ENCODE measurements at regions not wholly inside any gene's neighbourhood (a gene's known extent, or its start where the extent isn't known, plus 50 kb on each side); places are given as distances from the start of the nearest gene placed in this dataset.
A peak's percentile ranks its signal among the peaks of the same experiment; 100 is the strongest.

DNA sequence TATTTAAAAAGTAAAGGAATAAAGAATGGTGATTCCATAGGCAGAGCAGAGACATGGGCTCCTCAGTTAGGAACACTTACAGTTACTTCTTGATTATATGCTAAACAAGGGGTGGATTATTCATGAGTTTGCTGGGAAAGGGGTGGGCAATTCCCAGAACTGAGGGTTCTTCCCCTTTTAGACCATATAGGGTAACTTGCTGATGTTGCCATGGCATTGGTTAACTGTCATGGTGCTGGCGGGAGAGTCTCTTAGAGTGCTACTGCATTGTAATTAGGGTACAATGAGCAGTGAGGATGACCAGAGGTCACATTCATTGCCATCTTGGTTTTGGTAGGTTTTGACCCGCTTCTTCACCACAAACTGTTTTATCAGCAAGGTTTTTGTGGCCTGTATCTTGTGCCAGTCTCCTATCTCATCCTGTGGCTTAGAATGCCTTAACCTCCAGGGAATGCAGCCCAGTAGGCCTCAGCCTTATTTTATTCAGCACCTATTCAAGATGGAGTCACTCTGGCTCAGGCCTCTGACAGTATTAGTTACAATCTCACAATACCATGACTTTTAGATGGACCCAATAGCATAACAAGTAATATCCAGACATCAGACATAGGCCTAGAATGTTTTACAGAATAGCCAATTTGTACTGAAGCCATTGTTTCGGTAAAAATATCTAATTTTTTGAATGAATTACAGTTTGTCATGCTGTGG is 106.8 kb downstream of the ZBTB18 start:
- DNase-seq = no peak

DNA sequence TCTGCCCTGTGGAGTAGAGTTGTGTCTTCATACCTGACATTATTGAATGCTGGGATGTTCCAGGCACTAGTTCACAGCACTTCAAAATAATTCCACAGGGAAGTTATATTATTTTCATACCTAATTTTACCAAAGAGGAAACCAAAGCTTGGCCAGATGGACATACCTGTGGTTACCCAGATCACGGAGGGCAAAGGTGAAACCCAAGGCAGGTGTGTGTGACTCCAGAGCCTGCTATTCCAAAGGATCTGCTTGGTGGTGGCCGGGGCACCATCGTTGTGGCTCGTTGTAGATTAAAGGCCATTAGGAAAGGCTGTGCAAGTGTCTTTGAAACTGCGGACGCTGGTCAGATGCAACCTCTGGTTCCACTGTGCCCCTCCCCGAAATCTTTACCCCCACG is 108.6 kb downstream of the ZBTB18 start:
- DNase-seq = no peak

DNA sequence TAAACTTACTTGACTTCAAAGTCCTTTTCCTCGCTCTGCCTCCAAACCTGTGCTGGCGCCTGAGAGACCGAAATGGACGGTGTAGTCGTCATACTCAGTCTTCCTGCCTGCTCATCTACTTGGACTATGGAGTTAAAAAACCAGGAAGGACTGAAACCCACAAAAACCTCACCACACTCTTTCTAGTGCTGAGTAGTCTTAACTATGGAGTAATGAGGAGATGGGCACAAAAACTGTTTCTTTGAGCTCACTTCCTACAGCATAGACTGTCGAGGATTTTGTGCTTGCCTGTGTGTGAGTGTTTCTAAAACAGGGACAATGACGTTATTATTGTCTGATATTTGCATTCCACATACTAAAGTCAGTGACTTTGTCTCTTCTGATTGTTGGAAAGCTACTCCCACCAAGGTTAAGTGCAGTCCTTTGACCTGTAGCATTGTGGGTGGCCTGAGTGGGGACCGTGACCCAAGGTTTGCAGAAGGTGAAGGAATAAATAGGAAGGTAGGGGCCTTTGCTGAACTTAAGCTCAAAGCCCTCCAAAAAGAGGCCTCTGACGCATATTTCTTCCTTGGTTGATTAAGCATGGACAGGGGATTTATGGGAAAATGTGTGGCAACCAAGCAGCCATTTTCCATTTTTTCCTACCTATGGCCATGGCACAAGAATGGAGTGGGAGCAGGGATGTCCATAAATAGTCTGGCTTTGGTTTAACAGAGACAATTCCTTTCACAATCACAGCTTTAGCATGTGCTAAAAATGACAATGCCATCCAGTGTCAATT is 109.6 kb downstream of the ZBTB18 start:
- DNase-seq = peak; percentile 77

DNA sequence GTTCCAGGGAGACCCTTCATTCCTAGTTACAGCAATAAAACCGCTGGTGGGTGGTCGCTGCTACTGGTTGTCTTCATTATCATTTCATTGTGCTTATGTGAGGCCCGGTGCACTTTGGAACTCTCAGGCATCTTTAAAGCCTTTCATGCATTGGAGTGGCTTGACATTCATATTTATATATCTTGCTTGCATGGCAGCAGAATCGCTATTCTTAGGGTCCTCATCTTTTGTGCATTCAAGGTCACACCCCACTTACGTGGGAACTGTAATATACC is 110.1 kb downstream of the ZBTB18 start:
- DNase-seq = no peak

DNA sequence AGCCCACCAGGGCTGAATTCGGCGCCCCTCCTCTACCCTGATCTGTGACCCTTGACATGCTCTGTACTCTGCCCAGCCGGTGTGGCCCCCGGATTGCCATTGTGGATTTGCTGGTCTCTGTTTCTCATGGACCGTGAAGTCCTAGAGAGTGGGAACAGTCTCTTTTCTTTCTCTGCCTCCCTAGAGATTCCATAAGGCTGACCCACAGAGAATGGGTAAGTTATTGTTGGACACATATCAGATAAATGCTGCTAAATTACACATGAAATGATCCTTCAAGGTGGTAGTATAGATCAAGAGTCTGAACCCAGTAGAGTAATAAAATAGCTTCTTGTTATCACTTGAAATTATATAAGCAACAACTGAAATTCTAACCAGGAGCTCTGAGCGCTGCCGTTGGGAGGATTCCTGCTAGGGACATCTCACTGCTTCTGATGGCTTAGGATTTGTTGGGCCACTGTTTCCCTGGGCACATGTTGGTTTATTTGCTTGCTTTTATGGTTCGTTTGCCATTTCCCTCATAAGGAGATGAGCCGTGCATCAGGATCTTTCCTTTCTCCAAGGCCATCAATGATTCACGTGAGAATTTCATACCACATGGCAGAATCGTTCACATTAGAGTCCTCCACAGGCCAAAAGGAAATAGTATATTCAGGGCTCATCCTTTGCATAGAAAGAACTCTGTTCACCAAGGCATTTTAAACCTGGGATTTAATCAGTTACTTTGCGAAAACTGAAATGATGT is 111.9 kb downstream of the ZBTB18 start:
- DNase-seq = no peak

DNA sequence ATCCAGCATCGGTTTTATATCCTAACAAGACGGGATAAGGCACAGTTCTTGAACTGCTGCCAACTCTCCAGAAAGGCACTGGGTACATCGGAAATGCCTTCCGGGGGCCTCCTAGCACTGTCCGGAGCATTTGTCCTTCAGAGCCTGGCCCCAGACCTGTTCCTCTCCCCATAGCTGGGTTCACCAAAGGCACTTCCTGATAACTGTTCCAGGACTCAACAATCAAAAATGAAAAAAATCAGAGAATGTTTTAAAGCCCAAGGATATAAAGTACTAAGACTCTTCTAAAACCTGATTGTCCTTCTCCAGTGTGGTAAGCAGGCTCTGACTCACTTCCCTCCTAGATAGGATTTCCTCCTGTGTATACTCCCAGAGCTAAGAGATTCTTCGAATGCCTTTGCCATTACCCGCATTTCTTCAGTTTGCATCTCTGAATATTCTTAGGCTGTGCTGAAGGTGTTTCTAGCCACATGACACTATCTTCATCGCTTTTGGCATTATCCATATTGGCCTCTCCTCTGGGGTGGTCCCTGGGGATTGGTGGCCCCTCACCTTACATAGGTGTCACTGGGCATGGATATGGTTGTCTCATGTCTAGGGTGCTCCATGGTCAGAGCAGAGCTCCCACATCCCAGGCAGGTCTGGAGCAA is 112.9 kb downstream of the ZBTB18 start:
- peak; percentile 77 for DNase-seq

DNA sequence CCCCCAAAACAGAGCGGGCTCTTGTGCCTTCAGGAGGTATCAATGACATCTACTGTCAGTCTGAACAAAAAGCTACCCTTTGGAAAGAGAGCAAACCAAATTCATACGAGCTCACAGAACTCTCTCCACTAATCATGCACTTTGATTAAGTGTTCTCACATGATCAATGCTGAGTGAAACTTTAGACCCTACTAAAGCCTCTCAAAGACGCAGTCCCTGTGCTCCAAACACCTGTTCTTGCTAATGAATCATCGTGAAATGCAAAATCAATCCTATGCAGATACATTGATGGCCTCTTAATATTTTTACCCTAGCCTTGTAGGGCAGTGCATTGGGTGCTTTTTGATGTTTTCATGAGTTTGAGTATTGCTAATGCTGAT is 113.4 kb downstream of the ZBTB18 start:
- DNase-seq = no peak

DNA sequence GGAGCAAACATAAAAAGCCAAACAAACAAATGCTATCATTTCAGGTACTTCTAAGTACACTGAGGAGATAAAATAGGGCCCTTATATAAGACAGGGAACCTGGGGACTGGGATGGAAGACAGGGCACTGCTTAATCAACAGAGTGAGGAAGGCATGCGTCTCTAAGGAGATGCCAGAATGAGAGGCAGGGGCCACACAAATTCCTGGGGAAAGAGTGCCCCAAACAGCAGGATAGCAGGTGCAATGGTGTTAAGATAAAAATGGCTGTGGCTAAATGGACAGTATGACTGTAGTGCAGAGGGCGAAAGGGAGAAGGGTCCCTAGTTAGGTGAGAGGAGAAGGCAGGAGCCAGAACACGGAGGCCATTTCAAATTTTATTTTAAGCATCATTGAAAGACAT is 113.9 kb downstream of the ZBTB18 start:
- DNase-seq = no peak

DNA sequence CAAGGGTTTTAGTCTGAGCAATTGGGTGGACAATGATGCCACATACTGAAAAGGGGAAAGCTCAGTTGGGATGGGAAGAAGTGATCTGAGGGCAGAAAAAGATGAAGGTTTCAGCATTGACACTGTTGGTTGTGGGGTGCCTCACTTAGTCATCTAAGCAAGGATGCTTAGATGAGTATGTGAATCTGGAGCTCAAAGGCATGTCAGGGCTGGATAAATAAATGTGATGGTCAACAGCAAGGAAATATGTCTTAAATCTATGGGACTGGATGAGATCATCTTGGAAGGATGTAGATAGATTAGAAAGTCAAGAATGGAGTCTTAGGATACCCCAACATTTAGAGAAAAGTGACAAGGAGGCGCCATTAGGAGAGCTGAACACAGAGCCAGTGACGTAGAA is 114.6 kb downstream of the ZBTB18 start:
- DNase-seq = no peak

DNA sequence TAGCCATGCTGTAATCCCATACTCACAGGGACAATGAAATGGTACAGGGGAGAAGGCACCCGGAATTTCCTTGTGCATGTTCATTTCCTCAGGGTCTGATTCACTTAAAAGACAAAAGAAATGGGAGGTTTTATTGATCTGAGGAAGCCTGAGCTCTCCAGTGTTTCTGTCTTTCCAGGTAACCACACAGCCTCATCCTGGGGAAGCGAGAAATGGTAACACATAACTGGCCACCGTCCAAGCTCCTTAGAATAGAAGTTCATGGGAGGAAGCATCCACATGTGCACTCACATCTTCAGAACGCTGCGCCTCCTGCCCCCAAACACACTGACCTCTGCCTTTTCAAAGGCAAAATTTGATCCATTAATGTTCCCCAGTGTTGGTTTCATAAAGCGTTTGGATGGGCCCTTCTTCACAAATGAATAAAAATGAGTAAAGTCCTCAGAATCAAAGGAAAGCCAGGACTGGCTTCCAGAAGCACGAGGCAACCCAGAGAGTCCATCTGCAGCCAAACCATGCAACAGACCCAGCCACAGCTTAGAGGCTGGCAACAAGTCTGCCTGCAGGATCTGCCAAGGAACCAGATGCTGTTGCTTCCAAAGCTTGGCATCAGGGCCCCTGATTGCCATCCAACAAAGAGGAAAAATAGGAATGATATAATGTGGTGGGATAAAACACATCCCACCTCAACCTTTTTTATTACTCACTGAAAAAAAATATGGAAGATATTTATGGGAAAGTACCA is 120.3 kb downstream of the ZBTB18 start:
- DNase-seq = no peak

DNA sequence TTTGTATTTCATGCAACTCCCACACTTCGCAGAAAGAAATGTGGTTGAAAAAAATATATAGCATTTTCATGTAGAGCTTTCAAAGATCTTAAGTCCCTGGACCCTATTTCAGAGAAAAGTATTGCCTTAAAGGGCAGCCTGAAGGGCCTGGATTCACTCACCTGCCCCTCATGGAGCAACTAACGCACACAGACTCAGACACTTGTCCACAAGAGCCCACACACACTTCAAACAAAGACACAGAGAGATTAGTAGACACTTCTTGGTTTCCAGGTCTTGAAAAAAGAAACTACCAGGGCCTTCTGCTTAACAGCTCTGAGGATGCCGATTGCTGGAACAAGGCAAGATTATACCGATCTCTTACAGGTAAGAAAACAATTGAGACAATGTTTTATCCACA is 122.2 kb downstream of the ZBTB18 start:
- DNase-seq = no peak

DNA sequence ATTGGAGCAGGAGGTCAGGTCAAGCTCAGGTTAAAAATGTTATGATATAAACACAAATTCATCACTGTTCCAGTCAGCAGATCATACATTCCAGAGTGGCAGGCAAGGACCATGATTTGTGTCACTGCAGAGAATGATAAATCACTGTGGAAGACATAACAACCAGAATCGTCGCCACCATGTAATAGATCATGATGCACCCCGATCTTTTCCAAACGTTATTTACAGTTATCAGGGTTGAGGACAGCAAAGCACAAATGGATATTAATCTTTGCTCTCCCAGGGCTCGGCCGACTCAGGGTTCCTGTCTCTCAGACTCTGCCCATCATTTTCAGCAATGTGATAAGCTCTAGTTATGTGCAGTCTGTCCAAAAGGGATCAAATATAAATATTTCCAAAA is 122.7 kb downstream of the ZBTB18 start:
- DNase-seq = no peak

DNA sequence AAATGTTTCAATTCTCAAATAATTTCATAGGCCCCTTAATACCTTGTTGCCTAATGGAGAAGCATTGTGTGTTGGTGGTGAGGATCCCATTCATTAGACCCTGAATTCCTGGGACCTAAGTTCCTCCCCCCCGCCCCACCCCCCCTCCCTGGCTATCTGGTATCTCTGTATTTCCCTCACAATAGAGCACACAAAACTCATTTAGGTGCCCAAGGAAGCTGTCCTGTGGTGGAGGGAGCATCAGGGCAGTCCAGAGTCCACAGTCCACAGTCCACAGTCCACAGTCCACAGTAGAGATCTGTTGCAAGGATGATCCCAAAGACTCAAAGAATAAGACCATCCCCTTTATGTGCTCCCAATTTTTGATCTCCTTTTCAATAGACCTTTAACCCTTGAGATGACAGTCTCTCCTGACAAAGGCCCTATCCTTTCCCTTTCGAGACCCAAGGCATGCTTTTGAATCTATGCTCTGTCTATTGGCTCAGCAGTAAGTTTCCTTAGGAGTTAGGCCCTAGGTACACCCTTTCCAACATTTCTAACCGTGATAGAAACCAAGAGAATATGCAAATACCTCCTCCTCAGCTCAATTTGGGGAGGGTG is 123.9 kb downstream of the ZBTB18 start:
- no peak for DNase-seq

DNA sequence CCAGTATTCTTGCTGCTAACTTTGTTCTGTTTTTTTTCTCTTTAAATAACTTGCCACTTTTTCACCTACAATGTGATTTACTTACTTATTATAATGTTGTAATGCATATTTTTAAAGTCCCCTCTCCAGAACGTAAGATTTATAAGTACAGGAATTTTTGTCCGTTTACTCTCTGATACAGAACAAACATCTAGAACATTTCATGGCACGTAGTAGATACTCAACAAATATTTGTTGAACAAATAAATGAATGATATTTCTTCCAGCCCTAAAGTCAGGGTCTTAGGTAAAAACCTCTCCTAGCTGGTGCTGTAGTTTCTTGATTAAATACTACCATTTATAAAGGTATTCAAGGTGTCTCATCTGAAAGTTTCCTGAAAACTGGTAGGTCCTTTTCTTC is 125.1 kb downstream of the ZBTB18 start:
- DNase-seq = no peak

DNA sequence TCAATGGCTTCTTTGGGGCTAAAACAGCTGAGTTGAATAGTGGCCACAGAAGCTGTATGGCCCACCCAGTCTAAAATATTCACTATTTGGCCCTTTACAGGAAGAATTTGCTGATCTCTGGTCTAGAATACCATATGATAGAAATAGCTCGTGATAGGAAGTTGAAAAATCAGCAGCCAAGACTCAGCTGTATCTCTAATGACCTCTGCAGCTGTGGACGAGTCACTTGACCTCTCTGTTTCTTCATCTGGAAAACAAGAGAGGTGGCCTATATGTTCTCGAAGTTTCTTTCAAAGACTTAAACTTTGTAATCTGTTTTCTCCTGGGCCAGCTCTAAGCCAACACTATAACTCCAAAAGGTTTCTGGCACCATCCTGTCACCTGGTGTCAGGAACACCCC is 129.2 kb downstream of the ZBTB18 start:
- DNase-seq = no peak

DNA sequence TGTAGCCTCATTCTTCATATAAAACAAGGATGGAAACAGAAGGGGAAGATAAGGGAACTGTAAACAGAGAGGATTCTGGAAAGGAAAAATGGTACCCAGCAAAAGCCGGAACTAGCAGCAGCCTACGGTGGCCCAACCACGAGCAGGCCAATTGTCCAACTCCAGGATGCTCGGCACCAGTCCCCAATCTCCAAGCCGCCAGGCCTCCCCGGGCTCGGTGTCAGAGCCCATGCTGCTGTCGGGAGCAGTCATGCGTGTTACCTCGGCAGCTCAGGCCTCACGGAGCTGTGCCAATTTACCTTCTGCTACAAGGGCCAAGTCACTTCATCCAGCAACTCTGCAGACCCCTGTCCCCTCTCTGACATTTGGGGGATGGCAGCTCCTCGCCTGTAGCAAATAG is 130.8 kb downstream of the ZBTB18 start:
- no peak for DNase-seq

DNA sequence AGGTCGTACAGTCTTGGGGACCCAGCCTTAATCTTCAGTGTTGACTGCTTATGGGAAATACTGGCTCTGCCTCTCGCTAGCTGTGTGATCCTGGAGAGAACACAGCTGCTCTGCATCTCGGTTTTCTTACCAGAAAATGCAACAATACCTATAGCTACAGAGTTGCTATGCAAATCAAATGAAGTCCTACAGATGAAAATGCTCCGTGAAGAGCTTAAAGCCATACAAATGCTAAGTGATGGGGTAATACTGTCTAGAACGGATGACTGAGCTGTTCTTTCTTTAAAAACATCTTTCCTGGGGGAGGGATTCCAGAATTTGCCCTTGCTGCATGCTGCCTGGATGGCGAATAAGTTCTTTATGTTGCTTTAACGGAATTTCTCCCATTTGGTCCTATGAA is 132.0 kb downstream of the ZBTB18 start:
- no peak for DNase-seq

DNA sequence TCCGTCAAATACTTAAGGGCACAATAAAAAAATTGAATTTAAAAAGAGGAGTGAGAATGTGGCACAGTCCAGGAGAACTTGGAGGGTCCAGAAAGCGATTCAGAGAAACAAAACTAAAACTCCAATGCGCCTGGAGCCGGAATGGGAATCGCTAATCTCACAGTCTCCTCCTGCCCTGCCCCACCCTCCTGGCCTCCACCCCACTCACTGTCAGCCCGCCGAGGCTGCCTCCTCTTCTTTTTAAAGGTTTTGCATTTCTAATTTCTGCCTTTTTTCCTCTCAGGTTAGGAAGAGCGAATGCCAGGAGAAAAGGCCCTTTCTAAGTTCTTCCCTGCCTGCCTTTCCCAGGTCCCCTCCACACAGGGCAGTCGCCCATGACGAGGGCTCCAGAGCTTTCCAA is 135.3 kb downstream of the ZBTB18 start:
- no peak for DNase-seq

DNA sequence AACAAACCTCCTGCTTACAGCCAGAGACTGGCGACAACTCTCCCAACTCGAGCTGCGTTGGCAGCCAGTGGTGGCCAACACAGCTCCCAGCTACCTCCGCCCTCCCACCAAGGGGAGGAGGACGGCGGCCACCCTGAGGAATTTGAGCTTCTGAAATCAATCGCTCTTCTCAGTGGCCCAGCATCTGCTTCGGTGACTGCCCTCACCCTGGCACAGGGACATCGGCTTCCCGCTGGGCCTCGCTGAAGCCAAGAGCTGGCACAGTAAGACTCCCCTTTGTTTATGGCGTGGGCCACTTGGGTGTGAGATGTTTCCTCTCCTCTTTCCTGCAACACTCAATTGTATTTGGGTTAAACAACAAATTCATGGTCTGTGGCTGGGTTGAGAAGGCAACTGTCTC is 136.2 kb downstream of the ZBTB18 start:
- no peak for DNase-seq

DNA sequence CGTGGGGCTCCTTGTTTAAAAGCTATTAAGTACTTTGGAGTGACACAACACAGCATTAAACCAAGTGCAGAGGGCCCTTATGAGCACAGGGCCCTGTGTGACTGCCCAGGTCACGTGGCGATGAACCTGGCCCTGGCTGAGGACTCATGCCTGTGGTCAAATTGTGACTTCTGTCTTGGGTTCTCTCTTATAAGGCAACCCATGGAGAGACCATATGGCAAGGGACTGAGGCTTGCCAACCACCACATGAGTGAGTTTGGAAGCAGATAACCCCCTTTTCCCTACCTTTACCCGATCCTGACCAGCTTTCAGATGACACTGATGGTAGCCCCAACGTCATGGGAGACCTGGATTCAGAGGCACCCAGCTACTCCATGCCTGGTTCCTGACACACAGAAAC is 140.5 kb downstream of the ZBTB18 start:
- DNase-seq = no peak

DNA sequence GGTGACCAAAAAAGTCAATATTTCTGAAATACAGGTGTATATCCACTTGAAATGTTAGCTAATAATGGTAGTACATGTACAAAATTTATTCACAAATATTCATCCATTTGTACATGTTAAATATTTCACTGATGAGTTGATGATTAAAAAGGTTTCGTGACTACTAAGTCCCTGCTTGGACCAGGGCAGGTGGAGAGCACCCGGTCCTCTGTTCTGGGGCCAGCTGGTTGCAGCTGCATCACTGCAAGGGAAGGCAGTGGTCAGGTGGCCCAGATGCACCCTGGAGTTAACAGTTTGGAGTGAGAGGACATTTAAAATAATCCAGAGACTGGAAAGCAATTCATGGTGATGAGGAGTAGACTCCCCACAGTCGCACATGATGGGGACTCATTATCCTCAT is 141.2 kb downstream of the ZBTB18 start:
- DNase-seq = no peak

DNA sequence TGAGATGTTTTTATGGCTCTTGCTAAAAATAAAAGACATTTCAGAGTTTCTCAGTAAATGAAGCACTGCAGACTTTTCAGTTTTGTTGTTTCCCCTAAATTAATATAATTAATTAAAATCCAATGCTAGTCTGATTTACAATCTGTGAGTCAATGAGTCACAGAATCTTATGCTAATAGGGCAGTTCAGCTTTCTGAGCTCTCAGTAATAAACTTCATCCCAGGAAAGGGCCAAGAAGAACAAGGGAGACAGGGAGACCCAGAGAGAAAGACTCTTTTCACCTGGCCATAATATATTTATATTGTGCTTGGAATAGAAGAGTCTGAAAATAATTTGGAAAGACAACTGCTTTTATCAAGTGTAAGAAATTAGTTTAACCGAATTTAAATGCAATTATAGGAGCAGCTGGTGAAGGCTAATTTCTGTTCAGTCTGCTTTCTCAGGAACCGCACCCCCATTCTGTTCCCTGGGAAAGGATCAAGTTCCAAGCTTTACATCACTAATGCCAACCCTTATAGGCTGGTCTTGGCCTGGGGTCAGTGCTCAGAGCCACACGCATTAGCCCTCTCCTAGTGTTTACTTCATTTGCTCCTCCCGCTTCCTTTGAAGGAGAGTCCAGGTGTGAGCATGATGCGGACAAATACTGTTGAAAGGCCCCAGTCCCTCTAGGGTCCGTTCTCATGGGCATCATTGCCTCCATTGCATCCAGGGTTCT is 145.6 kb downstream of the ZBTB18 start:
- no peak for DNase-seq
